ENCODE measurements at regions not wholly inside any gene's neighbourhood (a gene's known extent, or its start where the extent isn't known, plus 50 kb on each side); places are given as distances from the start of the nearest gene placed in this dataset.

GRCh38 chr19:28290963-28291657, 921.8 kb downstream of the UQCRFS1 start:
- DNase-seq (ENCODE audit: low spot score) = no peak

- no peak for DNase-seq (ENCODE audit: low spot score)
Measured at GRCh38 chr19:28289295-28290063, 923.5 kb downstream of the UQCRFS1 start.

GRCh38 chr19:28288572-28289264, 924.2 kb downstream of the UQCRFS1 start:
- DNase-seq (ENCODE audit: low spot score) = no peak

- DNase-seq (ENCODE audit: low spot score) = no peak
Measured at GRCh38 chr19:28285917-28286316, 927.0 kb downstream of the UQCRFS1 start.

DNA sequence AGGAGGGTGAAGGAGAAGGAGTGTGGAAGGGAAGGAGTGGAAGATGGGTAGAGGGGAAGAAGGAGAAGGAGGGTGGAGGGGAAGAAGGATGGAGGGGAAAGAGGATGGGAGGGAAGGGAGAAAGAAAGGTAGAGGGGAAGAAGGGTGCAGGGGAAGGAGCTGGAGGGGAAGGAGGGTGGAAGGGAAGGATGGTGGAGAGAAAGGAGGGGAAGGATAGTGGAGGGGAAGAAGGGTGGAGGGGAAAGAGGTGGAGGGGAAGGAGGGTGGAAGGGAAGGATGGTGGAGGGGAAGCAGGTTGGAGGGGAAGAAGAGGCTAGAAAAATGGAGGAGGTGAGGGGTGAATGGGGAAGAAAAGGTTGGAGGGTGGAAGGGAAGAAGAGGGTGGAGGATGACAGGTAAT, 927.9 kb downstream of the UQCRFS1 start:
- no peak for DNase-seq (ENCODE audit: low spot score)

GRCh38 chr19:28284389-28284788, 928.6 kb downstream of the UQCRFS1 start:
- no peak for DNase-seq (ENCODE audit: low spot score)

DNA sequence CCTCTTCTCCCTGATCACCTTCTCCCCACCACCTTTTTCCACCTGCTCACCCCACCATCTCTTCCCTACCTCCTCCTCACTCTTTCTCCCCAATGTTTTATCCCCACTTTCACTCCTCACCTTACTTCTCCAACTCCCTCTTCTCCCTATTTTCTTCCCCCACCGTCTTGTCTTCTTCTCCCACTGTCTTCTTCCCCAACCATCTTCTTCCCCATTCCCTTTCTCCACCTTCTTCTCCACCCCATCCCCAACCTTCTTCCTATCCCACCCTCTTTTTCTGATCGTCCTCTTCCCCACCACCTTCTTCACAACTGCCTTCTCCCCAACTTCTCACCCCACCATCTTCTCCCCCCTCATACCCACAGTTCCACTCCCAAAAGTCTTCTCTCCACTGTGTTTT, 929.4 kb downstream of the UQCRFS1 start:
- DNase-seq (ENCODE audit: low spot score) = no peak

- no peak for DNase-seq (ENCODE audit: low spot score)
Measured at GRCh38 chr19:28281676-28282075, 931.3 kb downstream of the UQCRFS1 start.

DNA sequence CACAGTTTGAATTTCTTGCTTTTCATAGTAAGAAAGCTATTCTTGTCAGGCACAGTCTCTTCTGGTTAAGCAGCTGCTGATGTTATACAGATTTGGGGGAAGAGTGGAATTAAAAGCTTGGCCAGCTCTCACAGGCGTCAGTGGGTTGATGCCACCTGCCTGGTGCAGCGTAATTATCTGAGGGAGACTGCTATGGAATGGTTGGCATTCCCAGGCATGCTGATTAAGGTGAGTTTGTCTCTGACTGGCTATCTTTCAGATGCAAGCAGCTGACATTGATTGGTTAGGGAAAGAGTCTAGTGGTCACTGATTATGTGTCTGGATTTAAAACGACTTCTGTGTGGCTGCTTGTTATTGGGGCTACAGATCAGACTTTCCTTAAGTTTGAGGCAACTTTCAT, 948.4 kb downstream of the UQCRFS1 start:
- no peak for DNase-seq (ENCODE audit: low spot score)

GRCh38 chr19:28258829-28259228, 954.1 kb downstream of the UQCRFS1 start:
- no peak for DNase-seq (ENCODE audit: low spot score)

DNA sequence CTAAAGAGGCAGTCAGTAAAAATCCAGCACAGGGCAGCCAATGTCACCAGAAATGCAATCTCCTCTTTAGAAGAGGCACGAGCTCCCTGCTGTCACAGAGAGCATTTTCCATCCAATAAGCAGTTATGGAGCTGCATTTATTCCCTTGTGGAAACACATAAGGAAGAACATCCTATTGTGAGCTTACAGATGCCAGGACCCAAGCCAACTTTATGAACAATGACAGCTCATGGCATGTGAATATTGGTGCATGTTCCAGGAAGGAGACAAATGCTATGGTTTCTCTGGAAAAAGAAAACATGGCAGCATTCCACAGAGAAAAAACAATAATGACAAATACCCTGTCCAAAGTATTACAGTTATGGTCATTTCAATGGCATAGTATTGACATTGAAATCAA, 955.6 kb downstream of the UQCRFS1 start:
- DNase-seq (ENCODE audit: low spot score) = no peak

- DNase-seq (ENCODE audit: low spot score) = no peak
Measured at GRCh38 chr19:28247243-28247642, 965.7 kb downstream of the UQCRFS1 start.

GRCh38 chr19:28245937-28246336, 967.0 kb downstream of the UQCRFS1 start:
- DNase-seq (ENCODE audit: low spot score) = no peak

GRCh38 chr19:28244966-28245365, 968.0 kb downstream of the UQCRFS1 start:
- DNase-seq (ENCODE audit: low spot score) = no peak

DNA sequence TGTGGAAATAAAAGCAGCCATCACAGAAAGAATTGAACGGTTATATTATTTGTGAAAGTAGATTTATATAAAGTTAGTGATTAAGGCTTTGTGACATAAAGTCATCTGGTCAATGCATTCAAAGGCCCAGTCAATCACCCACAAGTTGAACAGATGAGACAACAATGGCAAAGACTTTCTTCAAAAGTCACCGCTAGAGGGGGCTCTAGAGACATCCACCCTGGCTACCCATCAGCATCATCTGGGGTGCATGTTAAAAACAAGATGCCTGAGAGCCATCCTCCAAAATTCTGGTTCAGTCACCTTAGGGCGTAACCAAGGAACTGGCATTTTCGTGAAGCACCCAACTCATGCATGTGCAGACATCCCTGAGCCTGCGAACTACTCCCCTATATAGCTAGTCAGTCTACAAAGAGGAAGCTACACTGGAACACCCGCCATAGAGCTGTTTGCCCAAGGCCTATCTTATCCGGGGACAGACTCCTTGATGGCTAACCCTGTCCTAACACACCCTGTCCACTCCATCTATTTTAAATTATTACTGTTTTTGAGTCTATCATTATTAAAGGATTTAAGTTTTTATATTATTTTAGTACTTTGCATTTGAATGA, 970.5 kb downstream of the UQCRFS1 start:
- no peak for DNase-seq (ENCODE audit: low spot score)

DNA sequence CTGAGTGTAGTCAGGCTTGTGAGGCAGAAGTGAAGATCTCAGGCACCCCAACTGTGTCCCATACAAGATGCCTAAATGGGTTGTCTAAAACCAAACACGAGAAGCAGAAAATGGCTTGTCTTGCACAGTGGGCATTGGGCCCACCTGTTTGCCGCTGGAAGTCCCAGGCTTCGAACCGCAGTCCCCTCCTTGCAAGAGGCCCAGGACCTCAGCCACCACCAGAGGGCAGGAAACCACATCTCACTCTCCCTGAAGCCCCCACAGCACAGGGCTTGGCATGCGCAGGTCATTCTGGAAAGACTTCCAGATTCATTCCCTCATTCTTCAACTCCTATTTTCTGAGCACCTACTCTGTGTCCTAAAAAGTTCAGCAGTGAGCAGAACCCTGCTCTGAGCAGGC, 973.7 kb downstream of the UQCRFS1 start:
- DNase-seq (ENCODE audit: low spot score) = no peak

GRCh38 chr19:28238270-28238820, 974.6 kb downstream of the UQCRFS1 start:
- no peak for DNase-seq (ENCODE audit: low spot score)

- DNase-seq (ENCODE audit: low spot score) = no peak
Measured at GRCh38 chr19:28235606-28236125, 977.3 kb downstream of the UQCRFS1 start.

DNA sequence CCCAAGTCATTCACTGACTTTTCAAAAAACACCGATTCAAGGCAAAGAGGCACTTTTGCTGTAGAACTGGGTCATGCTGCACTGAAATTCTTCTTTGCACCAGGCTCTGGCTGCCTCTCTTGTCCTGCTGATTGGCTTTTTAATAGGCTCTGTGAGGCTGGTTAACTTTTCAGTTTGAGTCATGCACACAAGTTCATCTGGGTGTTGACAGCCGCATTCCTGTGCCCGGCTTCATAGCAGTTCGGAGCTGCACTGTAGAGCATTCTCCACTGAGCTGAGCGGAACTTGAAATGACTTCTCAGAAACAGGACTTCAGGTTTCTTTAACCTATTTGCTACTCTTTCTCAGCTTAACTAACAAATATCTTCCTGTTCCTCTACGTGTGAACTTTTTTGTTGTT, 978.3 kb downstream of the UQCRFS1 start:
- DNase-seq (ENCODE audit: low spot score) = no peak

DNA sequence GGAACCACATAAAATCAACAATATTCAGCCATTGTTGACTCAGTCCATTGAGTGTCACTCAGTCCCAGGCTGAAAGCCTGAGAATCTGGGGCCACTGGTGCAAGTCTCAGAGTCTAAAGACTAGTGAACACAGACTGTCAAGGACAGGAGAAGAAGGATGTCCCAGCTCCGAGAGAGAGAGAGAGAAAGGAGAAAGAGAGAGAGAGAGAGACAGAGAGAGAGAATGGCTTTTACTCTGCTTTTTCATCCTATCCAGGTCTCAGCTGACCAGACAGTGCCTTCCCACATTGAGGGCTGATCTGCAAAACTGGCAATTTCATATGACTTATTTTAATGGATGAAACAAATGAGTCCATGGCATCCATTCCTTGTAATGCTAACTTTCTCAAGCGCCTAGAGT, 984.1 kb downstream of the UQCRFS1 start:
- DNase-seq (ENCODE audit: low spot score) = no peak

- DNase-seq (ENCODE audit: low spot score) = no peak
Measured at GRCh38 chr19:28224441-28224840, 988.5 kb downstream of the UQCRFS1 start.

- no peak for DNase-seq (ENCODE audit: low spot score)
Measured at GRCh38 chr19:28221736-28222135, 991.2 kb downstream of the UQCRFS1 start.
